ENCODE measurements at regions not wholly inside any gene's neighbourhood (a gene's known extent, or its start where the extent isn't known, plus 50 kb on each side); places are given as distances from the start of the nearest gene placed in this dataset.

GRCh38 chr7:15837306-15837950 lies 150.9 kb upstream of the MEOX2 start:
- TF ChIP-seq CTCF (IDR thresholded peaks at IDR 0.05; ENCODE audit: low read length) = no peak
- TF ChIP-seq EZH2 (optimal IDR thresholded peaks at IDR 0.05; ENCODE audit: low read depth, low read length) = no peak

Data from MM.1S (cell line).